GM12874 (cell line): ENCODE measurements at regions not wholly inside any gene's neighbourhood (a gene's known extent, or its start where the extent isn't known, plus 50 kb on each side); places are given as distances from the start of the nearest gene placed in this dataset.

Experiments
- CTCF ChIP-seq: IDR thresholded peaks from 2 replicates; pipeline ENCODE4 v1.5.1; 2011; ENCODE audit warnings: low read depth, mild to moderate bottlenecking, control low read depth, low read length, moderate library complexity; ENCODE audit not compliant: insufficient read depth

GRCh38 chr4:151879705-151880445 is 119.1 kb upstream of the GATB start:
- TF ChIP-seq CTCF: no peak

- TF ChIP-seq CTCF: no peak
Measured at GRCh38 chr4:151876381-151876988, 115.7 kb upstream of the GATB start.

- no peak for TF ChIP-seq CTCF
Measured at GRCh38 chr4:151874328-151874727, 113.5 kb upstream of the GATB start.

GRCh38 chr4:151866592-151866918 is 105.7 kb upstream of the GATB start:
- no peak for TF ChIP-seq CTCF

GRCh38 chr4:151865744-151866591 is 105.2 kb upstream of the GATB start:
- no peak for TF ChIP-seq CTCF

- TF ChIP-seq CTCF: no peak
Measured at GRCh38 chr4:151865312-151865711, 104.5 kb upstream of the GATB start.

- no peak for TF ChIP-seq CTCF
Measured at GRCh38 chr4:151864068-151864467, 103.3 kb upstream of the GATB start.
